RPMI7951 (cell line): ENCODE measurements at regions not wholly inside any gene's neighbourhood (a gene's known extent, or its start where the extent isn't known, plus 50 kb on each side); places are given as distances from the start of the nearest gene placed in this dataset.

ENCODE experiments used
- DNase-seq: peaks from one replicate; pipeline ENCODE4 v3.0.0-alpha.2; 2012; ENCODE audit warnings: low read depth

- no peak for DNase-seq
These were observed 217.1 kb upstream of the DPP6 start for GRCh38 chr7:153835103-153835502.

DNA sequence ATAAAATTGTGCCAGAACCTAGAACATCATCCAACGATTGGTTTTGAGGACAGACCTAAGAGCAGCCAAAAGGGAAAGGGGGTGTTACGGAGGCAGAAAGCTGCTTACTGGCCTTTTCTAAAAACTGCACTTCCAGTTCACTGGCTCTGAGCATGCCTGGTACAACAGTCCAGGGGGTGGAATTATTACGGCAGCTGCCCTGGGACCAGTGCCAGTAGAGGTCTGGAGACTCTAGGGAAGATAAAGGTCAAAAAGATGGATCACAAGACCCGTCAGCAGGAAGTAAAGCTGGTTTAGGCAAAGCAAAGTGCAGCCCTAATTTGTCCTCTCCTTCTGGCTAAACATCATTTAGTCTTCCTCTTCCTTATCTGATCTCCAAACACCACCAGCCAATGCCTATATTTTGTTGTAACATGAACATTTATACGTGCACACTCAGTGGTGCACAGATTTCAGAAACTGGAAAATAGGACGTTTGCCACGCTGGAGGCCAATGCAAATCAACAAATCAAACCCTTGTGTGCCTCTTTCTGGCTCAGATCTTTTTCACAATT lies 216.4 kb upstream of the DPP6 start:
- no peak for DNase-seq

- DNase-seq = no peak
These were observed 213.6 kb upstream of the DPP6 start for GRCh38 chr7:153838591-153838990.

DNA sequence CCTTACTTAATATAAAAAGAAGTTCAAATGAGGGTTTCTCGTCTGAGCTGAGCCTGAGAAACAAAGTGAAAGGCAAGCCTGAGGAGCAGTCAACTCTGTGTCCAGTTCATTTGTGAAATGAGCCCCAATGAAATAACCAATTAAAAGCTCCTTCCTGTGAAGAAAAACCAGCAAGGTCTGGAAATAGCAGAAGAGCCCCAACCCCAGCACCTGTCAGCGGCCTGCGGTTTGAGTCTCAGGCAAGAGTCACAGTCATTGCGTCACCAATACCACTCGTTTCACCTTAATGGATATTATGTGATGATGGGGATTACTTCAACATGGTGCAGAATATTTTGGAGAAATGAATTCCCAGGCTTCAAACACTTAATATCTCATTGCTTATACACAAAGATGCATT lies 211.3 kb upstream of the DPP6 start:
- no peak for DNase-seq

GRCh38 chr7:153847828-153848227 lies 204.4 kb upstream of the DPP6 start:
- no peak for DNase-seq

- DNase-seq = no peak
These were observed 199.9 kb upstream of the DPP6 start for GRCh38 chr7:153852261-153852660.

GRCh38 chr7:153858355-153858754 lies 193.8 kb upstream of the DPP6 start:
- no peak for DNase-seq

- no peak for DNase-seq
These were observed 193.0 kb upstream of the DPP6 start for GRCh38 chr7:153859239-153859638.

- DNase-seq = no peak
These were observed 165.4 kb upstream of the DPP6 start for GRCh38 chr7:153886506-153887441.

DNA sequence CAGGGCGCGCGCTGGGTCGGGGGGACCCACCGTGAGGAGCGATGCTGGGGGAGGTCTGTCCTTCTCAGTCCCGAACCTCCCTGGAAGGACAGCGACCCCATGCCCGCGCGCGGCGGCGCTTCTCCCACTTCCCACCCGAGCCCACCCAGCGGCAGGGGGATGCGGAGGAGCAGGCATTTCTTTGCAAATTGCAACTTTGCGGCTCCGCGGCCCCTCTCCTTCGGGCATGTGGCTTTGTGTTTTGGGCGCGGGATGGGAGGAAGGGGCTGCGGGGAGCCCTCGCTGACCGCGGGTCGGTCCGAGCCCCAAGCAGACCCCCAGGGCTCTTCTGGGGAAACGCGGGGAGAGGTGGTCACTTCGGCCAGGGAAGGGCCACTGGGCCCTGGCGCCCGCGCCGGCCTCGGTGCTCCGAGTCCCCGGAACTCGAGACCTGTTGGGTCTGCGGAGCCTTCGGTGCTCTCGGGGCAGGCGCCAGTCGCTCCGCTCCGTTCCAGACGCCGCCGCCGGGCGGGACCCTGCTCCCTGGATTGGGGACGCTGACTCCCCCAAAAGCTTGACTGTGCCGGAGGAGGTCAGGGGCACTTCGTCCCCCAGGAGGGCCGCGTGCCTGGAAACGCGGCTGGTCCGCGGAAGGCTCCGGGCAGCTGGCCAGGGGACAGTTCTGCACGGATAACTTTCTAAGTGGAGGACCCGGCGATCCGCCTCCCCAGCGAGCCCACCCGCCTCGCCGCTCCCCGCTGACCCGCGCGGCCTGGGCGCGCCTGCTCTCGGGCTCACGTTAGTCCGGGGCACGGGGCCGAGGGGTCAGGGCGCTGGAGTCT lies 164.2 kb upstream of the DPP6 start:
- DNase-seq = no peak

GRCh38 chr7:153891990-153892389 lies 160.2 kb upstream of the DPP6 start:
- no peak for DNase-seq

GRCh38 chr7:153902862-153903261 lies 149.3 kb upstream of the DPP6 start:
- no peak for DNase-seq

GRCh38 chr7:153912211-153912610 lies 140.0 kb upstream of the DPP6 start:
- no peak for DNase-seq

DNA sequence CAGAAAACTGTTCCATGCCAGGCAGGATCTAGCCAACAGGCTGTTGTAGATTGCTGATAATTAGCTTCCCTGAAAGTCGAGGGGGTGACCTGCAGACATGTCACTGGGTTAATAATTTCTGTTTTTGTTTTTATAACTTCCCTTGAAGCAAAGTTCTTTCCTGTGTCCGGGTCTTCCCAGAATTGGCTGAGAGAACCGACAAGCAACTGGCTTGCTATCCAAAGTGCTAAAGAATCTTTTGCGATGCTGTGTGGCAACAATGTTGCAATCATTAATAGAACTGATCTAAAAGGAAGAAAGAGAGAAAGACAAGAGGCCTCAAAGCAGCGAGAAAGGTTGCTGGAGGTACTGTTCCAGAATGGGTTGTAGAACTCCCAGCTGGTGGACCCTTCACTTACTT lies 132.1 kb upstream of the DPP6 start:
- no peak for DNase-seq

DNA sequence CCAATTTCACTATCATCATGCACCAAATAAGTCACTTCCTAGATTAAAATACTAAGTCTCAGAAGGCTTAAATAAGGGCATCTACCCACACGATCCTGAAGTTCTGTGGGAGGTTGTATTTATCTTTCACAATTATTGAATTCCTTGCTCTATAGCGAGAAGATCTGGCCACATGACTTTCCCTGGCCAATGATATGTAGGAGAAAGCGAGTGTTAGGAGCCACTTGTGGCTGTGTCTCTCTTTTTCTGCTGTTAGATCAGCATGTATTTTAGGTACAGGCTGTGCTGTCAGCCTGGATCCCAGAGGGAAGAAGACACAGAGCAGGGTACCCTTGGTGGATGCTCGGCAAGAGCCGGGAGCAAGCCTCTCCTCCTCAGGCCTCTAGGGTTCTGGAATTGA lies 131.3 kb upstream of the DPP6 start:
- DNase-seq = no peak

DNA sequence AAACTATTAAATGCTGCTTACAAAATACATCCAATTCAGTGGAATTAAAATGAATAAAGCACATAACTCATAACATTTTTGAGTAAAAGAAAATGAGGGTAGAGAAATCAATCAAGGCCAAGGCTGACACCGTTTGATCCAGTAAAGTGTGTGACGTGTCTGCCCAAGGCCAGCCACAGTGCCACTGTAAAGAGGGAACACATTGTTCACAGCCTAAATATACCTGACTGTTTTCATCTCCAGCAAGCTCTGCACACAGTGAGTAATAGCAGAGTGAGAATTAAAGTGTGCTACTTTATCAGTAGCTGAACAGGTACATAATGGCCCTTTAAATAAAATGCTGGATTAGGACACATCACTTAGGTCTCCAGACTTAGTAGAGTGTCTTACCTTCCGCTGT lies 130.8 kb upstream of the DPP6 start:
- no peak for DNase-seq

DNA sequence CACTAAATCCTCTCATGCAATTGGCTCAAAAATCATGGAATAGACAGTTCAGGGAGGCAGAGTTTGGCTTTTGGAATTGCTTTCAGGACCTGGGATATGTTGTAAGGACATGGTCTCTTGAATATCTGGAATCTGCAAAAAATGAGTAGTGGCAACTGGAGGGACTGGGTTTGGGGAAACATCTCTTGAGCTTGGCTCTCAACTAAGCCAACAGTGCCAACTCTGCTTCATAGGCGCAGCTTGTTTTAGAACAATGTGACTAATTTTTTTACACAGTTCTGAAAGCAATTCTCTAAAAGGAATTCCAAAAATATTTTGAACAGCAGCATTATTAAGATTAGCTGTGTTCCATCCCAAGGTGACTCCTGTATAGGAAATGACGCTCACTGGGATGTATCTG lies 121.5 kb upstream of the DPP6 start:
- DNase-seq = no peak

DNA sequence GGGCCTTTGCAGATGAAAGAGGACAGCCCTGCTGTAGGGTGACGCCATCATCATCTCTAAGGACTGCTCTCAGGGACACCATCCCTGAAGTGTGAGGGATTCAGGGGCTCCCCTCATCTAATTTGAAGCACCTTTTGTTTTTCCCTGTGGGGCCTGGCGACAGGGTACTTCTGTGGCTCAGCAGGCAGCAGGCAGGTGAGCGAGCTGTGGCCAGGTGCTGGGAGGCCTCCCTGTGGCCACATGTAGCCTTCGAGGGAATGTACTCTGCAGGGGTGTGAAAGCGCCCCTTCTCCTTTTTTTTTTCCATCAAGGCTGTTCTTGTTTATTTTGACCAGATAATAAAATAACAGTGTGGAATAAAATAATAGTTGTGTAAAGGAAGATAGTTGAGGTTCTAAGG lies 118.2 kb upstream of the DPP6 start:
- DNase-seq = no peak

DNA sequence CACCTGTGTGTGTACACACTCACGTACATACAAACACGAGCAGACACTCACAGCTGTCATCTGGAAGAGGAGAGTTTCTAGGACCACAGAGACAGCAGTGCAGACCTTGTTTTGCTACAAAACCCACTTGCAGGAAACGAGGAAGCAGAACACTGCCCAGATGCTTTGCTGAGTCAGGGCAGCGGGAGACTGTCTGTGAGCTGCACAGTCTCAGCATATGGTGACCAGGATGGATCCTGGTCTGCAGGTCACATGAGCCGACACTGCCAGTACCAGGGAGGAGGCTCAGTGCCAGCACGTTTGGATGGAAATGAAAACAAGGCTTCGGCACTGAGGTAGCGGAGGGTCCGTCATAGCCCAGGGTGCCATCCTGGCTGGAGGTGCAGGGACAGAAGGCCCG lies 117.6 kb upstream of the DPP6 start:
- no peak for DNase-seq

GRCh38 chr7:153935095-153935494 lies 117.1 kb upstream of the DPP6 start:
- DNase-seq = no peak

GRCh38 chr7:153938451-153938850 lies 113.7 kb upstream of the DPP6 start:
- DNase-seq = no peak

- DNase-seq = no peak
These were observed 113.0 kb upstream of the DPP6 start for GRCh38 chr7:153939177-153939576.

- no peak for DNase-seq
These were observed 112.5 kb upstream of the DPP6 start for GRCh38 chr7:153939654-153940053.
